Fibroblast of pulmonary artery (primary cell): ENCODE measurements at regions not wholly inside any gene's neighbourhood (a gene's known extent, or its start where the extent isn't known, plus 50 kb on each side); places are given as distances from the start of the nearest gene placed in this dataset.

Experiments used
- DNase-seq: peaks from one replicate; pipeline ENCODE4 v3.0.0-alpha.2; 2010; ENCODE audit warnings: low read depth
- H3K4me3 ChIP-seq: replicated peaks from 2 replicates; pipeline ENCODE4 v1.5.1; 2011; ENCODE audit warnings: low read depth, mild to moderate bottlenecking, control low read depth, low read length, moderate library complexity
- CTCF ChIP-seq: IDR thresholded peaks from 2 replicates; pipeline ENCODE4 v1.5.1; 2011; ENCODE audit warnings: mild to moderate bottlenecking, control low read depth, low read length, inconsistent platforms; ENCODE audit errors: missing control alignments

- DNase-seq = no peak
- TF ChIP-seq CTCF = no peak
- no peak overlapping the region for H3K4me3 ChIP-seq
Measured at GRCh38 chr10:7046615-7047014, 364.2 kb downstream of the SFMBT2 start.

DNA sequence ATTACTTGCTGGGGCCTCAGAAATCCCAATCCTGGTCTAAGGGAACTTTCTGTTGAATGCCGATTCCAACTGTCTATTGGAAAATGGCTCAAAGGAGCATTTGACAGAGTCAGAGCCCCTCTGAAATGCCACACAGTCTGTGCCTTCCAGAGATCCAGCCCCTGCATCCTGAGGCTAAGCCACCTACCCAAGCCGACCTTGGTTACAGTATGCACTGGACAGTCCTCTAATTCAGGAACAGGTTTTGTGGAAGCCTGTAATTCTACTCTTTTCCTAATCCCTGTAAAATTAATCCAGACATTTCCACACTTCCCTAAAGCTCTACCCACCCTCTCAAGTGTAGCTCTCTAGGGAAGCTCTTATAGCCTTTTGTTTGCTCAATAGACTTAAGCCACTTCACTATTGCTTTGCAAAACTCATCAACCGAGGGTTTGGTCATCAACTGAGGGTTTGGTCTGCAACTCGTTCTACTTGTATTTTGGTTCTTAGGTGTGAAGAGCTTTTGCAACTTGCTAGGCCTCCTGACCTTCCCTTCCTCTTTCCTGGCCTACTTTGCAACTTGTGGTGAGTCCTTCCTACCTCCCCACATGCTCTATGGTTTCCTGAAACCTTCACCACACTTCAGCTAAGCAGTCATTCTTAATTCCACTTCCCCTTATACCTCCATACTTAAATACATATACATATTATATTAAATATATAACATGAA lies 364.8 kb downstream of the SFMBT2 start:
- no peak for DNase-seq
- H3K4me3 ChIP-seq = no peak overlapping the region
- no peak for TF ChIP-seq CTCF

- no peak for TF ChIP-seq CTCF
- H3K4me3 ChIP-seq = no peak overlapping the region
- DNase-seq = no peak
Measured at GRCh38 chr10:7043055-7043653, 367.7 kb downstream of the SFMBT2 start.

DNA sequence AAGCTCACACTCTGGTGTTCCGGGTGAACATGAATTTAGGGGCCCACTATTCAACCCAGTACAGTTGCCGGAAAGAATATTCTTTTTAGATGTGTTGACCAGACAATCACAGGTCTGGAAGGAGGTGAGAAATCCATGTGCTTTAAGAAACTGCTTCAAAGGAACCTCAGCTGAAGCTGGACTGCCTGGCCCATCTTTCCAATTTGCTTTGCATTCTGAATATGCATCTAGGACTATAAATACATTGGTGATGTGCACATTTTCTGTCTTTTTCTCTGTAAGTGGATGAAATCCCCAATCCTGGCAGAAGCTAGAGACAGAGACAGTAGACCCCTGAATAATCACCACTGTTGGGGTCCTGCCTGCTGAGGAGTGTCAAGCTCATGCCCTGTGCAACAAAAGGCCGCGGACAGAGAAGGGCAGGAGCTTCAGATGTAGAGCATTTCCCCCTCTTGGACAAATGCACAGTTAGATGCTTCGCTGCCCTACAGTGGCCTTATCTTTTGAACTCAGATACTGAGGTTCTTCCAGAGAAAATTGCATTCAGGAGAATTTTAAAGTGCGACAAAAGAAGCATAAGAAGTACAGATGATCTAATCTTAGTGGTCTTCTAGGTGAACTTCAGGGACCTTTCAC lies 368.3 kb downstream of the SFMBT2 start:
- H3K4me3 ChIP-seq = no peak overlapping the region
- no peak for DNase-seq
- no peak for TF ChIP-seq CTCF

- no peak for DNase-seq
- no peak overlapping the region for H3K4me3 ChIP-seq
- no peak for TF ChIP-seq CTCF
Measured at GRCh38 chr10:7042000-7042399, 368.8 kb downstream of the SFMBT2 start.

GRCh38 chr10:7040681-7041080 lies 370.2 kb downstream of the SFMBT2 start:
- DNase-seq = no peak
- no peak overlapping the region for H3K4me3 ChIP-seq
- TF ChIP-seq CTCF = no peak

GRCh38 chr10:7039859-7040258 lies 371.0 kb downstream of the SFMBT2 start:
- no peak overlapping the region for H3K4me3 ChIP-seq
- DNase-seq = no peak
- no peak for TF ChIP-seq CTCF
